GM19395 (cell line): ENCODE measurements at regions not wholly inside any gene's neighbourhood (a gene's known extent, or its start where the extent isn't known, plus 50 kb on each side); places are given as distances from the start of the nearest gene placed in this dataset.

Source experiments
- ATAC-seq: cut with Tn5 transposase; IDR thresholded peaks from one replicate; pipeline ENCODE4 v1.9.1; 2021; ENCODE audit warnings: mild to moderate bottlenecking, moderate library complexity; ENCODE audit not compliant: unreplicated experiment

GRCh38 chr10:8586504-8586903 lies 532.0 kb downstream of the GATA3 start:
- ATAC-seq: no peak

- no peak for ATAC-seq
Observed at GRCh38 chr10:8588135-8588534, 533.6 kb downstream of the GATA3 start.

GRCh38 chr10:8590518-8590917 lies 536.0 kb downstream of the GATA3 start:
- ATAC-seq: no peak

- ATAC-seq: no peak
Observed at GRCh38 chr10:8591640-8592039, 537.2 kb downstream of the GATA3 start.

- no peak for ATAC-seq
Observed at GRCh38 chr10:8594176-8594575, 539.7 kb downstream of the GATA3 start.

GRCh38 chr10:8594711-8595110 lies 540.2 kb downstream of the GATA3 start:
- ATAC-seq: no peak

GRCh38 chr10:8595140-8595539 lies 540.7 kb downstream of the GATA3 start:
- no peak for ATAC-seq

GRCh38 chr10:8596929-8597472 lies 542.5 kb downstream of the GATA3 start:
- no peak for ATAC-seq

- ATAC-seq: no peak
Observed at GRCh38 chr10:8600192-8600591, 545.7 kb downstream of the GATA3 start.

GRCh38 chr10:8602821-8603220 lies 548.3 kb downstream of the GATA3 start:
- ATAC-seq: no peak

GRCh38 chr10:8614054-8614565 lies 559.6 kb downstream of the GATA3 start:
- ATAC-seq: no peak

GRCh38 chr10:8615118-8615517 lies 560.6 kb downstream of the GATA3 start:
- no peak for ATAC-seq

- ATAC-seq: peak; percentile 87
Observed at GRCh38 chr10:8616166-8616565, 561.7 kb downstream of the GATA3 start.

GRCh38 chr10:8617792-8618191 lies 563.3 kb downstream of the GATA3 start:
- no peak for ATAC-seq

- ATAC-seq: no peak
Observed at GRCh38 chr10:8618834-8619233, 564.3 kb downstream of the GATA3 start.

- ATAC-seq: no peak
Observed at GRCh38 chr10:8628351-8628750, 573.9 kb downstream of the GATA3 start.

- no peak for ATAC-seq
Observed at GRCh38 chr10:8633909-8634308, 579.4 kb downstream of the GATA3 start.

GRCh38 chr10:8636371-8636770 lies 581.9 kb downstream of the GATA3 start:
- no peak for ATAC-seq

- no peak for ATAC-seq
Observed at GRCh38 chr10:8637640-8638039, 583.2 kb downstream of the GATA3 start.

GRCh38 chr10:8638088-8638672 lies 583.7 kb downstream of the GATA3 start:
- ATAC-seq: no peak

- no peak for ATAC-seq
Observed at GRCh38 chr10:8639486-8640185, 585.1 kb downstream of the GATA3 start.

GRCh38 chr10:8640301-8640700 lies 585.8 kb downstream of the GATA3 start:
- ATAC-seq: no peak
